ENCODE measurements at regions not wholly inside any gene's neighbourhood (a gene's known extent, or its start where the extent isn't known, plus 50 kb on each side); places are given as distances from the start of the nearest gene placed in this dataset.
"Not testable (repeated sequence)": the region's sequence is repeated elsewhere in the genome, so short reads cannot be mapped to it uniquely, and the experiment has no call there.

GRCh38 chr7:43054052-43054722 is 58.3 kb upstream of the HECW1 start:
- FAIRE-seq, result no peak
- DNase-seq, result no peak
- intact Hi-C loops (cut with DNase I), result no loop called here

GRCh38 chr7:43057141-43057540 is 55.3 kb upstream of the HECW1 start:
- no peaks in the 10 kb centered on the region for H3K9me3 ChIP-seq
- intact Hi-C loops (cut with DNase I), result no loop called here
- no peak for FAIRE-seq

More at GRCh38 chr7:43054052-43054722, 58.3 kb upstream of the HECW1 start:
- Histone ChIP-seq H3K36me3 (no peaks in the 10 kb centered on the region), H3K27me3 (no peaks in the 10 kb centered on the region), H3K27ac (no peak overlapping the region), H3K4me1 (no peaks in the 10 kb centered on the region), H3K4me3 (no peak overlapping the region), H3K9me3 (no peaks in the 10 kb centered on the region)
- no peak for ATAC-seq
- no peak for TF ChIP-seq CTCF (IDR thresholded peaks at IDR 0.05)
- WGBS, 2 donors, result 19 to 20% methylated on average over 4 of the region's 4 CpGs

GRCh38 chr7:43058271-43059066 is 54.0 kb upstream of the HECW1 start:
- no peak for DNase-seq
- Histone ChIP-seq H3K4me1 (no peaks in the 10 kb centered on the region), H3K4me3 (no peak overlapping the region), H3K9me3 (no peaks in the 10 kb centered on the region), H3K27ac (no peak overlapping the region), H3K36me3 (no peaks in the 10 kb centered on the region), H3K27me3 (no peaks in the 10 kb centered on the region)
- no peak for TF ChIP-seq CTCF (IDR thresholded peaks at IDR 0.05)
- intact Hi-C loops (cut with DNase I), result no loop called here
- no peak for ATAC-seq
- FAIRE-seq, result no peak
- WGBS, 2 donors, result 48 to 61% methylated on average over 5 of the region's 5 CpGs

More at GRCh38 chr7:43057141-43057540, 55.3 kb upstream of the HECW1 start:
- 50 to 66% methylated on average over 3 of the region's 3 CpGs for WGBS, 2 donors
- Histone ChIP-seq H3K4me1 (no peaks in the 10 kb centered on the region), H3K36me3 (no peaks in the 10 kb centered on the region), H3K27me3 (no peaks in the 10 kb centered on the region), H3K4me3 (no peak overlapping the region), H3K27ac (no peak overlapping the region)
- ATAC-seq, result no peak
- TF ChIP-seq CTCF (IDR thresholded peaks at IDR 0.05), result no peak
- DNase-seq, result no peak

- intact Hi-C loops (cut with DNase I); H3K4me1 ChIP-seq; H3K27ac ChIP-seq; FAIRE-seq; H3K4me3 ChIP-seq; H3K27me3 ChIP-seq; H3K36me3 ChIP-seq; H3K9me3 ChIP-seq; ATAC-seq; DNase-seq: not testable (repeated sequence)
- WGBS, 2 donors, result 64 to 69% methylated on average over 29 to 31 of the region's 33 CpGs
These were observed 53.3 kb upstream of the HECW1 start for GRCh38 chr7:43059067-43059600.
